ENCODE measurements at regions not wholly inside any gene's neighbourhood (a gene's known extent, or its start where the extent isn't known, plus 50 kb on each side); places are given as distances from the start of the nearest gene placed in this dataset.
A peak's percentile ranks its signal among the peaks of the same experiment; 100 is the strongest.

- Histone ChIP-seq H3K27ac (no peak overlapping the region), H3K9me3 (no peaks in the 10 kb centered on the region), H3K27me3 (ENCODE audit: low read depth) (no peaks in the 10 kb centered on the region), H3K4me1 (no peaks in the 10 kb centered on the region), H3K36me3 (no peaks in the 10 kb centered on the region), H3K4me3 (no peak overlapping the region)
- ATAC-seq (no peak), DNase-seq (no peak)
- intact Hi-C loops (cut with DNase I), result no loop called here
- TF ChIP-seq CTCF (IDR thresholded peaks at IDR 0.05), result no peak
Observed at GRCh38 chr14:84202486-84202885, 1327.5 kb upstream of the FLRT2 start.

GRCh38 chr14:84203896-84204295, 1326.0 kb upstream of the FLRT2 start:
- ATAC-seq, result no peak

GRCh38 chr14:84208451-84208850, 1321.5 kb upstream of the FLRT2 start:
- Histone ChIP-seq H3K27me3 (ENCODE audit: low read depth) (no peaks in the 10 kb centered on the region), H3K4me1 (no peaks in the 10 kb centered on the region), H3K4me3 (no peak overlapping the region), H3K36me3 (no peaks in the 10 kb centered on the region), H3K27ac (no peak overlapping the region), H3K9me3 (no peaks in the 10 kb centered on the region)
- DNase-seq (no peak), ATAC-seq (no peak)
- intact Hi-C loops (cut with DNase I), result no loop called here
- TF ChIP-seq CTCF (IDR thresholded peaks at IDR 0.05), result no peak

More at GRCh38 chr14:84203896-84204295, 1326.0 kb upstream of the FLRT2 start:
- H3K4me1 ChIP-seq, result no peaks in the 10 kb centered on the region
- no peaks in the 10 kb centered on the region for H3K9me3 ChIP-seq
- H3K36me3 ChIP-seq, result no peaks in the 10 kb centered on the region
- DNase-seq, result no peak
- intact Hi-C loops (cut with DNase I), result no loop called here
- H3K27ac ChIP-seq, result no peak overlapping the region
- TF ChIP-seq CTCF (IDR thresholded peaks at IDR 0.05), result no peak
- no peaks in the 10 kb centered on the region for H3K27me3 ChIP-seq (ENCODE audit: low read depth)
- no peak overlapping the region for H3K4me3 ChIP-seq

GRCh38 chr14:84209031-84209430, 1320.9 kb upstream of the FLRT2 start:
- TF ChIP-seq CTCF (IDR thresholded peaks at IDR 0.05), result no peak
- intact Hi-C loops (cut with DNase I), result no loop called here
- DNase-seq (no peak), ATAC-seq (no peak)
- Histone ChIP-seq H3K36me3 (no peaks in the 10 kb centered on the region), H3K4me1 (no peaks in the 10 kb centered on the region), H3K4me3 (no peak overlapping the region), H3K9me3 (no peaks in the 10 kb centered on the region), H3K27me3 (ENCODE audit: low read depth) (no peaks in the 10 kb centered on the region), H3K27ac (no peak overlapping the region)

- Histone ChIP-seq H3K27me3 (ENCODE audit: low read depth) (no peaks in the 10 kb centered on the region), H3K27ac (no peak overlapping the region), H3K4me1 (no peaks in the 10 kb centered on the region), H3K9me3 (peaks cover 15% of the 10 kb centered on the region), H3K36me3 (no peaks in the 10 kb centered on the region), H3K4me3 (no peak overlapping the region)
- intact Hi-C loops (cut with DNase I), result no loop called here
- TF ChIP-seq CTCF (IDR thresholded peaks at IDR 0.05), result no peak
- ATAC-seq (no peak), DNase-seq (no peak)
Observed at GRCh38 chr14:84217066-84217465, 1312.9 kb upstream of the FLRT2 start.

- intact Hi-C loops (cut with DNase I), result no loop called here
- no peaks in the 10 kb centered on the region for H3K9me3 ChIP-seq
- DNase-seq (no peak), ATAC-seq (peak; percentile 44 to 54)
- H3K36me3 ChIP-seq, result no peaks in the 10 kb centered on the region
- no peaks in the 10 kb centered on the region for H3K4me1 ChIP-seq
- H3K27ac ChIP-seq, result no peak overlapping the region
- H3K27me3 ChIP-seq (ENCODE audit: low read depth), result no peaks in the 10 kb centered on the region
- H3K4me3 ChIP-seq, result no peak overlapping the region
- TF ChIP-seq CTCF (IDR thresholded peaks at IDR 0.05), result no peak
Observed at GRCh38 chr14:84225268-84225667, 1304.7 kb upstream of the FLRT2 start.
